ENCODE measurements at regions not wholly inside any gene's neighbourhood (a gene's known extent, or its start where the extent isn't known, plus 50 kb on each side); places are given as distances from the start of the nearest gene placed in this dataset.
"Not testable (repeated sequence)": the region's sequence is repeated elsewhere in the genome, so short reads cannot be mapped to it uniquely, and the experiment has no call there.

- not testable (repeated sequence) for DNase-seq (ENCODE audit: low read depth in 3 of 3)
These were observed 61.2 kb upstream of the ZNF322 start for GRCh38 chr6:26720663-26721218.

- DNase-seq (ENCODE audit: low read depth in 3 of 3) = not testable (repeated sequence)
These were observed 70.6 kb upstream of the ZNF322 start for GRCh38 chr6:26730019-26730766.

GRCh38 chr6:26734776-26735472, 75.4 kb upstream of the ZNF322 start:
- DNase-seq (ENCODE audit: low read depth in 3 of 3) = not testable (repeated sequence)

GRCh38 chr6:26739811-26740210, 80.3 kb upstream of the ZNF322 start:
- no peak for DNase-seq (ENCODE audit: low read depth in 3 of 3)

GRCh38 chr6:26743157-26743821, 83.7 kb upstream of the ZNF322 start:
- DNase-seq (ENCODE audit: low read depth in 3 of 3) = no peak

- DNase-seq (ENCODE audit: low read depth in 3 of 3) = no peak
These were observed 84.6 kb upstream of the ZNF322 start for GRCh38 chr6:26743941-26744699.

GRCh38 chr6:26744837-26745282, 85.3 kb upstream of the ZNF322 start:
- DNase-seq (ENCODE audit: low read depth in 3 of 3) = not testable (repeated sequence)

- not testable (repeated sequence) for DNase-seq (ENCODE audit: low read depth in 3 of 3)
These were observed 86.4 kb upstream of the ZNF322 start for GRCh38 chr6:26745964-26746363.

- DNase-seq (ENCODE audit: low read depth in 3 of 3) = not testable (repeated sequence)
These were observed 89.7 kb upstream of the ZNF322 start for GRCh38 chr6:26749126-26749758.

GRCh38 chr6:26749759-26750126, 90.2 kb upstream of the ZNF322 start:
- not testable (repeated sequence) for DNase-seq (ENCODE audit: low read depth in 3 of 3)

GRCh38 chr6:26754212-26754611, 94.7 kb upstream of the ZNF322 start:
- no peak for DNase-seq (ENCODE audit: low read depth in 3 of 3)

- not testable (repeated sequence) for DNase-seq (ENCODE audit: low read depth in 3 of 3)
These were observed 95.3 kb upstream of the ZNF322 start for GRCh38 chr6:26754801-26755200.

- not testable (repeated sequence) for DNase-seq (ENCODE audit: low read depth in 3 of 3)
These were observed 96.7 kb upstream of the ZNF322 start for GRCh38 chr6:26756067-26756805.

- not testable (repeated sequence) for DNase-seq (ENCODE audit: low read depth in 3 of 3)
These were observed 106.8 kb upstream of the ZNF322 start for GRCh38 chr6:26766203-26766902.

GRCh38 chr6:26770941-26771666, 111.6 kb upstream of the ZNF322 start:
- not testable (repeated sequence) for DNase-seq (ENCODE audit: low read depth in 3 of 3)

- DNase-seq (ENCODE audit: low read depth in 3 of 3) = not testable (repeated sequence)
These were observed 113.9 kb upstream of the ZNF322 start for GRCh38 chr6:26773414-26773813.

GRCh38 chr6:26780563-26780962, 121.0 kb upstream of the ZNF322 start:
- DNase-seq (ENCODE audit: low read depth in 3 of 3) = not testable (repeated sequence)

- not testable (repeated sequence) for DNase-seq (ENCODE audit: low read depth in 3 of 3)
These were observed 136.1 kb upstream of the ZNF322 start for GRCh38 chr6:26795474-26796307.

Data from stimulated activated CD4-positive, alpha-beta T cell treated with anti-CD3 and anti-CD28 coated beads, TNF-alpha, amount 100 ng/mL, for 4 hours (primary cell).